Trophoblast cell (in vitro differentiated cells and primary cell): ENCODE measurements at regions not wholly inside any gene's neighbourhood (a gene's known extent, or its start where the extent isn't known, plus 50 kb on each side); places are given as distances from the start of the nearest gene placed in this dataset.

Experiments used
- DNase-seq, 2 donors: peaks; one replicate each; pipeline ENCODE4 v3.0.0-alpha.2; 2016
- H2AFZ ChIP-seq: 2 replicates; pipeline ENCODE4 v1.6.1; 2013; ENCODE audit warnings: low read length, moderate library complexity, mild to moderate bottlenecking; ENCODE audit not compliant: insufficient read depth, poor library complexity
- H2AK5ac ChIP-seq: 2 replicates; pipeline ENCODE4 v1.6.1; 2013; ENCODE audit warnings: mild to moderate bottlenecking, low read length
- H2BK120ac ChIP-seq: 2 replicates; pipeline ENCODE4 v1.6.1; 2013; ENCODE audit warnings: low read length, mild to moderate bottlenecking, moderate library complexity; ENCODE audit not compliant: insufficient read depth, poor library complexity
- H2BK12ac ChIP-seq: 2 replicates; pipeline ENCODE4 v1.6.1; 2013; ENCODE audit warnings: mild to moderate bottlenecking, low read length, moderate library complexity
- H2BK5ac ChIP-seq: 2 replicates; pipeline ENCODE4 v1.6.1; 2013; ENCODE audit warnings: low read length, low read depth, moderate library complexity, mild to moderate bottlenecking; ENCODE audit not compliant: poor library complexity
- H3K14ac ChIP-seq: 2 replicates; pipeline ENCODE4 v1.6.1; 2013; ENCODE audit warnings: mild to moderate bottlenecking, low read length
- H3K18ac ChIP-seq: 2 replicates; pipeline ENCODE4 v1.6.1; 2013; ENCODE audit warnings: mild to moderate bottlenecking, low read length
- H3K23ac ChIP-seq: 2 replicates; pipeline ENCODE4 v1.6.1; 2013; ENCODE audit warnings: low read length
- H3K27ac ChIP-seq: 2 replicates; pipeline ENCODE4 v1.5.1; 2013; ENCODE audit warnings: low read depth, mild to moderate bottlenecking, inconsistent platforms, low read length, moderate library complexity
- H3K27me3 ChIP-seq: 2 replicates; pipeline ENCODE4 v1.6.1; 2013; ENCODE audit warnings: inconsistent platforms, mild to moderate bottlenecking, low read length, moderate library complexity; ENCODE audit not compliant: insufficient read depth
- H3K36me3 ChIP-seq, 2 experiments: 1 replicate in 1 of 2; 2 replicates in 1 of 2; pipeline ENCODE4 v1.6.1; 2013; ENCODE audit warnings: low read length in 2 of 2, mild to moderate bottlenecking in 2 of 2, moderate library complexity in 1 of 2; ENCODE audit not compliant: insufficient read depth in 2 of 2, control insufficient read depth in 1 of 2
- H3K4ac ChIP-seq: 2 replicates; pipeline ENCODE4 v1.6.1; 2013; ENCODE audit warnings: low read depth, mild to moderate bottlenecking, low read length, moderate library complexity
- H3K4me1 ChIP-seq, 2 experiments: 1 replicate in 1 of 2; 2 replicates in 1 of 2; pipeline ENCODE4 v1.6.1; 2013; ENCODE audit warnings: low read length in 2 of 2, mild to moderate bottlenecking in 2 of 2, moderate library complexity in 1 of 2; ENCODE audit not compliant: insufficient read depth in 2 of 2, control insufficient read depth in 1 of 2
- H3K4me2 ChIP-seq: 2 replicates; pipeline ENCODE4 v1.6.1; 2013; ENCODE audit warnings: inconsistent platforms, mild to moderate bottlenecking, low read length, moderate library complexity
- H3K4me3 ChIP-seq: 2 replicates; pipeline ENCODE4 v1.5.1; 2013; ENCODE audit warnings: mild to moderate bottlenecking, low read depth, low read length, inconsistent platforms
- H3K79me1 ChIP-seq: one replicate; pipeline ENCODE4 v1.6.1; 2013; ENCODE audit warnings: low read length
- H3K79me2 ChIP-seq: 2 replicates; pipeline ENCODE4 v1.6.1; 2013; ENCODE audit warnings: low read length, mild to moderate bottlenecking; ENCODE audit not compliant: control insufficient read depth, insufficient read depth, poor library complexity
- H3K9ac ChIP-seq: 2 replicates; pipeline ENCODE4 v1.6.1; 2013; ENCODE audit warnings: mild to moderate bottlenecking, low read length
- H3K9me3 ChIP-seq: 2 replicates; pipeline ENCODE4 v1.6.1; 2013; ENCODE audit warnings: low read depth, mild to moderate bottlenecking, control low read depth, inconsistent platforms, low read length; ENCODE audit not compliant: insufficient read depth
- H4K12ac ChIP-seq: 2 replicates; pipeline ENCODE4 v1.6.1; 2013; ENCODE audit warnings: low read depth, mild to moderate bottlenecking, low read length, moderate library complexity
- H4K8ac ChIP-seq: 2 replicates; pipeline ENCODE4 v1.6.1; 2013; ENCODE audit warnings: low read depth, mild to moderate bottlenecking, low read length, moderate library complexity
- H4K91ac ChIP-seq: one replicate; pipeline ENCODE4 v1.6.1; 2013; ENCODE audit warnings: low read depth, mild to moderate bottlenecking, low read length, moderate library complexity
- WGBS: extraction: QIAGEN DNeasy Blood & Tissue Kit; methylation state at CpG from one replicate; pipeline ENCODE4 v1.1.7; 2013; ENCODE audit warnings: missing lambda C conversion rate; ENCODE audit not compliant: insufficient read length, insufficient coverage; ENCODE audit errors: extremely low coverage; 5-methylcytosine and 5-hydroxymethylcytosine counted together

GRCh38 chr4:89545315-89545714 lies 237.7 kb upstream of the GPRIN3 start:
- H3K79me1 ChIP-seq: no peaks in the 10 kb centered on the region
- no peak overlapping the region for H3K4me2 ChIP-seq
- no peak overlapping the region for H2AFZ ChIP-seq
- no peaks in the 10 kb centered on the region for H3K4me1 ChIP-seq
- no peak overlapping the region for H3K4ac ChIP-seq
- H3K9me3 ChIP-seq: no peaks in the 10 kb centered on the region
- H3K9ac ChIP-seq: no peak overlapping the region
- H3K27me3 ChIP-seq: no peaks in the 10 kb centered on the region
- H2BK12ac ChIP-seq: no peak overlapping the region
- H2BK120ac ChIP-seq: no peak overlapping the region
- H4K12ac ChIP-seq: no peak overlapping the region
- DNase-seq: no peak
- no peak overlapping the region for H3K18ac ChIP-seq
- no peak overlapping the region for H2BK5ac ChIP-seq
- no peak overlapping the region for H4K91ac ChIP-seq
- no CpG with 5 or more reads among the region's 1 CpG for WGBS
- no peak overlapping the region for H3K27ac ChIP-seq
- no peak overlapping the region for H2AK5ac ChIP-seq
- H3K36me3 ChIP-seq: no peaks in the 10 kb centered on the region
- no peaks in the 10 kb centered on the region for H3K79me2 ChIP-seq
- H3K4me3 ChIP-seq: no peak overlapping the region
- no peak overlapping the region for H3K23ac ChIP-seq
- no peak overlapping the region for H3K14ac ChIP-seq
- H4K8ac ChIP-seq: no peak overlapping the region

GRCh38 chr4:89541998-89542397 lies 234.4 kb upstream of the GPRIN3 start:
- no peak overlapping the region for H2AK5ac ChIP-seq
- H3K23ac ChIP-seq: no peak overlapping the region
- H3K79me2 ChIP-seq: no peaks in the 10 kb centered on the region
- H3K14ac ChIP-seq: no peak overlapping the region
- no peak overlapping the region for H3K9ac ChIP-seq
- no peak overlapping the region for H2AFZ ChIP-seq
- no peaks in the 10 kb centered on the region for H3K4me1 ChIP-seq
- H4K8ac ChIP-seq: no peak overlapping the region
- H3K4ac ChIP-seq: no peak overlapping the region
- H3K9me3 ChIP-seq: no peaks in the 10 kb centered on the region
- H2BK120ac ChIP-seq: no peak overlapping the region
- no peak overlapping the region for H2BK12ac ChIP-seq
- no peak overlapping the region for H2BK5ac ChIP-seq
- no peaks in the 10 kb centered on the region for H3K36me3 ChIP-seq
- DNase-seq: no peak
- no peak overlapping the region for H3K18ac ChIP-seq
- H3K27me3 ChIP-seq: no peaks in the 10 kb centered on the region
- no peaks in the 10 kb centered on the region for H3K79me1 ChIP-seq
- H3K27ac ChIP-seq: no peak overlapping the region
- H3K4me3 ChIP-seq: no peak overlapping the region
- no peak overlapping the region for H3K4me2 ChIP-seq
- no peak overlapping the region for H4K12ac ChIP-seq
- no peak overlapping the region for H4K91ac ChIP-seq

- Histone ChIP-seq H3K14ac (no peak overlapping the region), H4K91ac (no peak overlapping the region), H2BK12ac (no peak overlapping the region), H2AK5ac (no peak overlapping the region), H4K8ac (no peak overlapping the region), H3K4me2 (no peak overlapping the region), H3K27ac (no peak overlapping the region), H3K79me2 (no peaks in the 10 kb centered on the region), H2BK5ac (no peak overlapping the region), H3K4me3 (no peak overlapping the region), H3K18ac (no peak overlapping the region), H3K4me1 (no peaks in the 10 kb centered on the region), H3K23ac (no peak overlapping the region), H3K9ac (no peak overlapping the region), H2AFZ (no peak overlapping the region), H3K4ac (no peak overlapping the region), H2BK120ac (no peak overlapping the region), H4K12ac (no peak overlapping the region), H3K36me3 (no peaks in the 10 kb centered on the region), H3K79me1 (no peaks in the 10 kb centered on the region), H3K27me3 (no peaks in the 10 kb centered on the region), H3K9me3 (no peaks in the 10 kb centered on the region)
- no peak for DNase-seq
- no CpG with 5 or more reads among the region's 2 CpGs for WGBS
These were observed 232.5 kb upstream of the GPRIN3 start for GRCh38 chr4:89539797-89540711.

- Histone ChIP-seq H4K12ac (no peak overlapping the region), H4K8ac (no peak overlapping the region), H3K27ac (no peak overlapping the region), H3K79me1 (no peaks in the 10 kb centered on the region), H3K36me3 (no peaks in the 10 kb centered on the region), H3K18ac (no peak overlapping the region), H3K79me2 (no peaks in the 10 kb centered on the region), H3K14ac (no peak overlapping the region), H2BK120ac (no peak overlapping the region), H4K91ac (no peak overlapping the region), H3K27me3 (no peaks in the 10 kb centered on the region), H3K4me2 (no peak overlapping the region), H2BK12ac (no peak overlapping the region), H2BK5ac (no peak overlapping the region), H3K9ac (no peak overlapping the region), H3K9me3 (no peaks in the 10 kb centered on the region), H3K4ac (no peak overlapping the region), H3K4me3 (no peak overlapping the region), H2AK5ac (no peak overlapping the region), H3K23ac (no peak overlapping the region), H3K4me1 (no peaks in the 10 kb centered on the region), H2AFZ (no peak overlapping the region)
- no CpG with 5 or more reads among the region's 3 CpGs for WGBS
- no peak for DNase-seq
These were observed 231.8 kb upstream of the GPRIN3 start for GRCh38 chr4:89539374-89539773.
